HepG2 (cell line): ENCODE measurements at regions not wholly inside any gene's neighbourhood (a gene's known extent, or its start where the extent isn't known, plus 50 kb on each side); places are given as distances from the start of the nearest gene placed in this dataset.

Experiments
- ATAC-seq: fragments of 200-7000 bp; cut with Tn5 transposase; 3 replicates; pipeline ENCODE4 v1.9.1; 2020; ENCODE audit warnings: mild to moderate bottlenecking, moderate library complexity
- BruUV-seq: library from RNA; stranded (reverse); fragments of 400-500 nt; replicated peaks from 2 replicates; lab custom pipeline; 2021; lab: Mats Ljungman, UMichigan
- CTCF ChIA-PET: fragments of 300-600 bp; formaldehyde crosslinking; extraction: SDS; loops from one replicate; lab custom pipeline; 2021; ENCODE audit warnings: low total read pairs, inconsistent platforms, low intra/inter-chr PET ratio; lab: Yijun Ruan, JAX
- POLR2A ChIA-PET: fragments of 350-600 bp; sonication (Branson Sonifier 250); formaldehyde crosslinking; loops from one replicate; lab custom pipeline; 2020; ENCODE audit warnings: antibody characterized with exemption, inconsistent platforms; lab: Yijun Ruan, JAX
- DNase-seq: peaks from one replicate; pipeline ENCODE4 v3.0.0-alpha.2; 2015; ENCODE audit warnings: low spot score
- FAIRE-seq: peaks from 3 replicates; lab custom pipeline; 2011; peaks lifted over from hg19 to GRCh38; lab: Jason Lieb, UNC
- H2AFZ ChIP-seq: one replicate; pipeline ENCODE4 v1.6.1; 2011; ENCODE audit warnings: low read length, inconsistent platforms
- H3K27ac ChIP-seq: fragments of 300-600 bp; 3 replicates; pipeline ENCODE4 v1.8.0; 2011; ENCODE audit warnings: mixed run types, mild to moderate bottlenecking, mixed read lengths, low read length, inconsistent platforms; ENCODE audit not compliant: insufficient read depth; ENCODE audit errors: extremely low read length
- H3K27me3 ChIP-seq, 2 experiments: fragments of 200-600 bp in 1 of 2; 2 replicates in 1 of 2; 3 replicates in 1 of 2; pipeline versions ENCODE4 v1.6.0 to v1.8.0; 2011; ENCODE audit warnings: low read length in 2 of 2, mild to moderate bottlenecking in 2 of 2, moderate library complexity in 2 of 2, inconsistent platforms in 1 of 2; ENCODE audit not compliant: insufficient read depth in 2 of 2, control insufficient read depth in 1 of 2
- H3K36me3 ChIP-seq, 2 experiments: fragments of 200-600 bp in 1 of 2; replicated peaks in 1 of 2; 2 replicates in 1 of 2; 3 replicates in 1 of 2; pipeline versions ENCODE4 v1.5.1 to v1.8.0; 2011; ENCODE audit warnings: low read length in 2 of 2, inconsistent platforms in 1 of 2; ENCODE audit not compliant: insufficient read depth in 2 of 2, control insufficient read depth in 1 of 2
- H3K4me1 ChIP-seq: 2 replicates; pipeline ENCODE4 v1.5.1; 2012; ENCODE audit warnings: low read length, inconsistent platforms; ENCODE audit not compliant: insufficient read depth
- H3K4me2 ChIP-seq: 2 replicates; pipeline ENCODE4 v1.6.0; 2011; ENCODE audit warnings: low read depth, low read length, inconsistent platforms
- H3K4me3 ChIP-seq, 3 experiments: fragments of 200-600 bp in 1 of 3; sonication (generic), shearing (Covaris generic) in 1 of 3; replicated peaks in 1 of 3; 2 replicates each; pipeline ENCODE4 v1.5.1; 2011 to 2016; ENCODE audit warnings: low read length in 3 of 3, inconsistent platforms in 2 of 3, low read depth in 2 of 3, mild to moderate bottlenecking in 2 of 3, control low read depth in 1 of 3, mixed read lengths in 1 of 3; ENCODE audit not compliant: insufficient read depth in 1 of 3
- H3K79me2 ChIP-seq: one replicate; pipeline ENCODE4 v1.6.1; 2011; ENCODE audit warnings: low read length, inconsistent platforms; ENCODE audit not compliant: insufficient read depth
- H3K9ac ChIP-seq: 2 replicates; pipeline ENCODE4 v1.6.0; 2011; ENCODE audit warnings: mild to moderate bottlenecking, low read depth, low read length, inconsistent platforms; ENCODE audit not compliant: insufficient read depth
- H3K9me3 ChIP-seq: 2 replicates; pipeline ENCODE4 v1.5.1; 2012; ENCODE audit warnings: mild to moderate bottlenecking, low read length
- H4K20me1 ChIP-seq: 2 replicates; pipeline ENCODE4 v1.6.0; 2011; ENCODE audit warnings: inconsistent platforms, mild to moderate bottlenecking, low read length, moderate library complexity; ENCODE audit not compliant: insufficient read depth
- MAFF ChIP-seq: IDR thresholded peaks from 2 replicates; pipeline ENCODE4 v1.6.1; 2011; ENCODE audit warnings: low read depth, low read length, improper control_type of control experiment
- MAFK ChIP-seq, 2 experiments: IDR thresholded peaks in 1 of 2; conservative IDR thresholded peaks in 1 of 2; 2 replicates each; pipeline ENCODE4 v1.6.1; 2011; ENCODE audit warnings: improper control_type of control experiment in 2 of 2, low read length in 2 of 2
- MLX ChIP-seq: IDR thresholded peaks from 2 replicates; pipeline ENCODE4 v1.6.1; 2016
- PAX8 ChIP-seq: sonication (generic); formaldehyde crosslinking; IDR thresholded peaks from 2 replicates; pipeline ENCODE4 v1.8.0; 2022; ENCODE audit warnings: mild to moderate bottlenecking, missing genetic modification reagents, borderline replicate concordance
- PPARG ChIP-seq: conservative IDR thresholded peaks from 2 replicates; pipeline ENCODE4 v1.6.1; 2016; ENCODE audit warnings: missing biosample characterization, missing genetic modification reagents
- whole genome bisulfite sequencing: methylation state at CpG from one replicate; pipeline ENCODE4 v1.1.6; 2017; ENCODE audit warnings: low lambda C conversion rate; 5-methylcytosine and 5-hydroxymethylcytosine counted together
- in situ Hi-C: cut with HindIII; loops from 2 replicates; pipeline ENCODE4 v1.10.0; 2017; ENCODE audit warnings: low pct_unique_long_range_greater_than_20kb; ENCODE audit not compliant: extremely low pct_ligation_motif_present
- intact Hi-C: fragments of 100-400 bp; cut with micrococcal nuclease; formaldehyde crosslinking; loops from one replicate; pipeline ENCODE4 v1.10.0; 2022; ENCODE audit not compliant: unreplicated experiment

GRCh38 chr4:124090021-124090420 is 622.5 kb downstream of the ANKRD50 start:
- DNase-seq, result no peak
- Histone ChIP-seq H3K4me1 (peaks cover 7% of the 10 kb centered on the region), H4K20me1 (no peaks in the 10 kb centered on the region), H3K4me3 (no peak overlapping the region)
- ATAC-seq, result no peak
- TF ChIP-seq MAFK (conservative IDR thresholded peaks at IDR 0.05 in 1 of 2, IDR thresholded peaks at IDR 0.05 in 1 of 2; ENCODE audit: low read length in 2 of 2) (peak; percentile 71 to 84), PPARG (no peak), MAFF (peak; percentile 75)
- TF ChIP-seq, all 625 proteins: peak for 2
- Histone ChIP-seq H3K4me2 (no peak overlapping the region), H2AFZ (no peak overlapping the region), H3K36me3 (no peaks in the 10 kb centered on the region), H3K79me2 (no peaks in the 10 kb centered on the region), H3K27ac (no peak overlapping the region), H3K27me3 (no peaks in the 10 kb centered on the region), H3K9ac (no peak overlapping the region), H3K9me3 (no peaks in the 10 kb centered on the region)
- POLR2A ChIA-PET, result no interaction called here
- FAIRE-seq, result no peak
- intact Hi-C loops, result no loop called here
- 46% methylated on average over 8 of the region's 8 CpGs for WGBS
- in situ Hi-C loops, result no loop called here
- CTCF ChIA-PET, result no interaction called here
- no TSS peak for BruUV-seq

GRCh38 chr4:124092101-124092500 is 620.4 kb downstream of the ANKRD50 start:
- no TSS peak for BruUV-seq
- FAIRE-seq, result no peak
- POLR2A ChIA-PET, result no interaction called here

More at GRCh38 chr4:124092101-124092500, 620.4 kb downstream of the ANKRD50 start:
- Histone ChIP-seq H4K20me1 (no peaks in the 10 kb centered on the region), H3K4me2 (no peak overlapping the region), H3K27me3 (no peaks in the 10 kb centered on the region), H3K36me3 (no peaks in the 10 kb centered on the region)
- no peak for DNase-seq
- TF ChIP-seq MLX, result no peak
- no peak for TF ChIP-seq PAX8
- TF ChIP-seq, all 625 proteins: peak for 0
- H2AFZ ChIP-seq, result no peak overlapping the region
- peaks cover 25% of the 10 kb centered on the region for H3K4me1 ChIP-seq
- H3K79me2 ChIP-seq, result no peaks in the 10 kb centered on the region
- H3K4me3 ChIP-seq, result no peak overlapping the region
- no peak for ATAC-seq
- no peak overlapping the region for H3K9ac ChIP-seq
- CTCF ChIA-PET, result no interaction called here
- in situ Hi-C loops (no loop called here), intact Hi-C loops (no loop called here)
- H3K27ac ChIP-seq, result no peak overlapping the region
- no peaks in the 10 kb centered on the region for H3K9me3 ChIP-seq
